Dendritic cell treated with granulocyte-macrophage colony-stimulating factor and Interleukin-4, amounts not matched to agents 40 ng/mL and 50 ng/mL, for 4 days (primary cell): ENCODE measurements at regions not wholly inside any gene's neighbourhood (a gene's known extent, or its start where the extent isn't known, plus 50 kb on each side); places are given as distances from the start of the nearest gene placed in this dataset.
"Not testable (repeated sequence)": the region's sequence is repeated elsewhere in the genome, so short reads cannot be mapped to it uniquely, and the experiment has no call there.

Source experiments
- H3K27ac Mint-ChIP-seq: one replicate; pipeline ENCODE4 v1.8.0; 2022; ENCODE audit warnings: mild to moderate bottlenecking, mixed read lengths
- H3K27me3 Mint-ChIP-seq: one replicate; pipeline ENCODE4 v1.8.0; 2022; ENCODE audit warnings: mild to moderate bottlenecking, mixed read lengths
- H3K36me3 Mint-ChIP-seq: one replicate; pipeline ENCODE4 v1.8.0; 2022; ENCODE audit warnings: low read depth, mixed read lengths
- H3K4me1 Mint-ChIP-seq: one replicate; pipeline ENCODE4 v1.8.0; 2022; ENCODE audit warnings: low read depth, mixed read lengths
- H3K4me3 Mint-ChIP-seq: one replicate; pipeline ENCODE4 v1.8.0; 2022; ENCODE audit warnings: mild to moderate bottlenecking, moderate library complexity, mixed read lengths
- H3K9me3 Mint-ChIP-seq: one replicate; pipeline ENCODE4 v1.8.0; 2022; ENCODE audit warnings: mixed read lengths
- intact Hi-C: fragments of 100-400 bp; cut with micrococcal nuclease; formaldehyde crosslinking; loops from one replicate; pipeline ENCODE4 v1.15.0; 2022

- H3K4me3 Mint-ChIP-seq: no peak overlapping the region
These were observed 123.5 kb downstream of the MAP3K7 start for GRCh38 chr6:90463359-90463758.

GRCh38 chr6:90462102-90462501 lies 124.8 kb downstream of the MAP3K7 start:
- Mint-ChIP-seq H3K36me3 (no peaks in the 10 kb centered on the region), H3K4me3 (no peak overlapping the region), H3K9me3 (no peaks in the 10 kb centered on the region), H3K27me3 (no peaks in the 10 kb centered on the region), H3K27ac (no peak overlapping the region), H3K4me1 (no peaks in the 10 kb centered on the region)
- intact Hi-C loops: no loop called here

More at GRCh38 chr6:90463359-90463758, 123.5 kb downstream of the MAP3K7 start:
- Mint-ChIP-seq H3K9me3 (no peaks in the 10 kb centered on the region), H3K4me1 (no peaks in the 10 kb centered on the region), H3K27ac (no peak overlapping the region), H3K36me3 (no peaks in the 10 kb centered on the region), H3K27me3 (no peaks in the 10 kb centered on the region)
- intact Hi-C loops: no loop called here

GRCh38 chr6:90461383-90461782 lies 125.5 kb downstream of the MAP3K7 start:
- Mint-ChIP-seq H3K27ac (no peak overlapping the region), H3K4me1 (no peaks in the 10 kb centered on the region), H3K4me3 (no peak overlapping the region), H3K9me3 (no peaks in the 10 kb centered on the region), H3K27me3 (no peaks in the 10 kb centered on the region), H3K36me3 (no peaks in the 10 kb centered on the region)
- intact Hi-C loops: no loop called here

GRCh38 chr6:90460051-90460450 lies 126.8 kb downstream of the MAP3K7 start:
- no peak overlapping the region for H3K27ac Mint-ChIP-seq
- intact Hi-C loops: no loop called here
- H3K4me1 Mint-ChIP-seq: no peaks in the 10 kb centered on the region
- H3K27me3 Mint-ChIP-seq: no peaks in the 10 kb centered on the region
- H3K36me3 Mint-ChIP-seq: no peaks in the 10 kb centered on the region
- H3K9me3 Mint-ChIP-seq: no peaks in the 10 kb centered on the region
- H3K4me3 Mint-ChIP-seq: no peak overlapping the region

- Mint-ChIP-seq H3K27me3 (no peaks in the 10 kb centered on the region), H3K4me1 (no peaks in the 10 kb centered on the region), H3K9me3 (no peaks in the 10 kb centered on the region), H3K27ac (no peak overlapping the region), H3K36me3 (no peaks in the 10 kb centered on the region), H3K4me3 (no peak overlapping the region)
- intact Hi-C loops: no loop called here
These were observed 127.6 kb downstream of the MAP3K7 start for GRCh38 chr6:90459225-90459758.

GRCh38 chr6:90458353-90459224 lies 128.3 kb downstream of the MAP3K7 start:
- intact Hi-C loops: no loop called here
- no peaks in the 10 kb centered on the region for H3K4me1 Mint-ChIP-seq
- no peaks in the 10 kb centered on the region for H3K36me3 Mint-ChIP-seq
- H3K27ac Mint-ChIP-seq: no peak overlapping the region
- no peaks in the 10 kb centered on the region for H3K9me3 Mint-ChIP-seq
- H3K4me3 Mint-ChIP-seq: no peak overlapping the region
- no peaks in the 10 kb centered on the region for H3K27me3 Mint-ChIP-seq

GRCh38 chr6:90457867-90458259 lies 129.0 kb downstream of the MAP3K7 start:
- intact Hi-C loops: no loop called here
- Mint-ChIP-seq H3K27me3 (no peaks in the 10 kb centered on the region), H3K36me3 (no peaks in the 10 kb centered on the region), H3K9me3 (no peaks in the 10 kb centered on the region), H3K27ac (no peak overlapping the region), H3K4me1 (no peaks in the 10 kb centered on the region), H3K4me3 (no peak overlapping the region)

- H3K27me3 Mint-ChIP-seq, H3K27ac Mint-ChIP-seq: not testable (repeated sequence)
These were observed 129.6 kb downstream of the MAP3K7 start for GRCh38 chr6:90456997-90457866.

GRCh38 chr6:90456001-90456400 lies 130.9 kb downstream of the MAP3K7 start:
- intact Hi-C loops: no loop called here
- no peaks in the 10 kb centered on the region for H3K36me3 Mint-ChIP-seq
- H3K9me3 Mint-ChIP-seq: no peaks in the 10 kb centered on the region
- no peak overlapping the region for H3K27ac Mint-ChIP-seq
- H3K4me3 Mint-ChIP-seq: no peak overlapping the region
- no peaks in the 10 kb centered on the region for H3K27me3 Mint-ChIP-seq
- H3K4me1 Mint-ChIP-seq: no peaks in the 10 kb centered on the region

More at GRCh38 chr6:90456997-90457866, 129.6 kb downstream of the MAP3K7 start:
- H3K4me3 Mint-ChIP-seq, H3K4me1 Mint-ChIP-seq, intact Hi-C loops, H3K36me3 Mint-ChIP-seq, H3K9me3 Mint-ChIP-seq: not testable (repeated sequence)

GRCh38 chr6:90454836-90455427 lies 131.9 kb downstream of the MAP3K7 start:
- Mint-ChIP-seq H3K4me1 (no peaks in the 10 kb centered on the region), H3K27me3 (no peaks in the 10 kb centered on the region), H3K27ac (no peak overlapping the region), H3K36me3 (no peaks in the 10 kb centered on the region), H3K9me3 (no peaks in the 10 kb centered on the region), H3K4me3 (no peak overlapping the region)
- intact Hi-C loops: no loop called here

- no peaks in the 10 kb centered on the region for H3K36me3 Mint-ChIP-seq
- H3K4me3 Mint-ChIP-seq: no peak overlapping the region
- H3K9me3 Mint-ChIP-seq: no peaks in the 10 kb centered on the region
- no peaks in the 10 kb centered on the region for H3K4me1 Mint-ChIP-seq
- no peaks in the 10 kb centered on the region for H3K27me3 Mint-ChIP-seq
- intact Hi-C loops: no loop called here
- H3K27ac Mint-ChIP-seq: no peak overlapping the region
These were observed 136.5 kb downstream of the MAP3K7 start for GRCh38 chr6:90450268-90450953.

GRCh38 chr6:90449311-90449710 lies 137.6 kb downstream of the MAP3K7 start:
- H3K27ac Mint-ChIP-seq: no peak overlapping the region
- no peaks in the 10 kb centered on the region for H3K4me1 Mint-ChIP-seq
- no peaks in the 10 kb centered on the region for H3K36me3 Mint-ChIP-seq
- intact Hi-C loops: no loop called here
- H3K4me3 Mint-ChIP-seq: no peak overlapping the region
- H3K9me3 Mint-ChIP-seq: no peaks in the 10 kb centered on the region
- H3K27me3 Mint-ChIP-seq: no peaks in the 10 kb centered on the region

GRCh38 chr6:90448836-90449235 lies 138.0 kb downstream of the MAP3K7 start:
- H3K4me1 Mint-ChIP-seq: no peaks in the 10 kb centered on the region
- no peaks in the 10 kb centered on the region for H3K9me3 Mint-ChIP-seq
- H3K4me3 Mint-ChIP-seq: no peak overlapping the region
- H3K27ac Mint-ChIP-seq: no peak overlapping the region
- intact Hi-C loops: no loop called here
- H3K27me3 Mint-ChIP-seq: no peaks in the 10 kb centered on the region
- H3K36me3 Mint-ChIP-seq: no peaks in the 10 kb centered on the region
